GM18520 (cell line): ENCODE measurements at regions not wholly inside any gene's neighbourhood (a gene's known extent, or its start where the extent isn't known, plus 50 kb on each side); places are given as distances from the start of the nearest gene placed in this dataset.
"Not testable (repeated sequence)": the region's sequence is repeated elsewhere in the genome, so short reads cannot be mapped to it uniquely, and the experiment has no call there.

Experiments
- ATAC-seq: cut with Tn5 transposase; IDR thresholded peaks from one replicate; pipeline ENCODE4 v1.9.1; 2021; ENCODE audit not compliant: unreplicated experiment

DNA sequence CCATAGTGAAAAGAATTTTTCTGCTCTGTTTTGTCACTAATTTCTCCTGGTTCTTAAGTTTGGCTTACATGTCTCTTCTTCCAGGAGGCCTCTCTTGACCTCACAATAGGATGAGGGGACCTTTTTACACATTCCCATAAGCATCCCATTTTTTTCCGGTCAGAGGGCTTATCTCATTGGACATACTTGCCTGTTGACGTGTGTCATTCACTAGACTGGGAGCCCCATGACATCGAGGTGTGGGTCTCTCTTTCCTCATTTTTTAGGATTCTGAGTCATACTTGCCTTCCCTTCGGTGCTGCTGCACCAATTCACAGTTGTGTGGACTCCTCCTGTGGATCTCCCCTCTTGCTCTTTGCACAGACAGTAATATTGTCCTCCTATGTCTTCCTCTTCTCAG is 601.8 kb downstream of the GATA3 start:
- ATAC-seq = no peak

- no peak for ATAC-seq
Measured at GRCh38 chr10:8659982-8660381, 605.5 kb downstream of the GATA3 start.

DNA sequence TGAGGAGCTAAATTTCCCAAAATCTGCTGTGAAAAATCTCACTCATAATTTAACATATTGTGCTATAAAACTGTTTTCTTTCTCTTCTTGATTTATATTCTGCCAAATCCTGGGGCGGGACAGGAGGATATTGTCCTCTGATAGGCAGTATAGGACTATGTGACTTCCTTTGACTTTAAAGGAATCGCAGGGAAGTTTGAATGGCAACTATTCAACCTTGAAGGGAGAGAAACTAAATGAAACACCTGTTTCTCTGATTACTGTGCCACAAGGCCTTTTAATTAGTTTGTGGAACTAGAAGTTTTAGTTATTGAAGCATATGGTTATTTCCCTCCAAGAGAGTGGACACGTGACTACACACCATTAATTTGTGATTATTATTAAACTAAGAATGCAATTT is 607.4 kb downstream of the GATA3 start:
- ATAC-seq = no peak

DNA sequence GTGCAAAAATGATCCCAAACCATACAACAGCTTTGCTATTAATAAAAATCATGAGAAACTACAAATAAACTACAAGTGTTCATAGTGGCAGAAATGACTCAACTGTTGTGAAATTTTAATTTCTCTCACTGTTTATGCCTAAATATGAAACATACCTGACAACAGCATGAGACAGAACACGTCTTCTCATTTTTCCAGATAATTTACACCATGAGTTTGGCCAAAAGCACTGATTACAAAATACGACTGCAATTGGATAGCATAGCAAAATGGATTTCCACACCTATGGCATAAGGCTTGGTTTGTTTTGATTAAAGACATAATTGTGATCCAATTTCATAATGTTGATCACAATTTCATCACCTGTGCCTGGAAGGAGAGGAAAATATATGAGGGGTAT is 608.6 kb downstream of the GATA3 start:
- no peak for ATAC-seq

- ATAC-seq = no peak
Measured at GRCh38 chr10:8665322-8665721, 610.8 kb downstream of the GATA3 start.

DNA sequence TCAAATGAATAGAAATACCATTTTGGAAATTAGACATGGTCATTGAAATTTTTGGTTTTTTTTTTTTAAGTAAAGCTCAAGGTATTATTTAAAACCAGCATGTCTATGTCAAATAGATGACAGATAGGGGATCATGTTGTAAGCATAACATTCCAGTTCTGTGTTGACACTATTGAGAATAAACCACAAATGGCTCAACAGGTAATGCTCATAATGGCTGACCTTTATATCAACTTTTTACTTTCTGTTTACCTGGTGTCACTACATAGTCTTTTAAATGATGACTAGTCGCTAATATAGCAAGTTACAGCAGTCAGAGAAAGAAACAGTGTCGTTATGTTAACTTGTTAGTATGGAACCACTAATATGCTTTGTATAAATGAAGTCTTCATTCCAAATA is 616.0 kb downstream of the GATA3 start:
- no peak for ATAC-seq

- no peak for ATAC-seq
Measured at GRCh38 chr10:8674230-8674629, 619.7 kb downstream of the GATA3 start.

- no peak for ATAC-seq
Measured at GRCh38 chr10:8677642-8678041, 623.2 kb downstream of the GATA3 start.

DNA sequence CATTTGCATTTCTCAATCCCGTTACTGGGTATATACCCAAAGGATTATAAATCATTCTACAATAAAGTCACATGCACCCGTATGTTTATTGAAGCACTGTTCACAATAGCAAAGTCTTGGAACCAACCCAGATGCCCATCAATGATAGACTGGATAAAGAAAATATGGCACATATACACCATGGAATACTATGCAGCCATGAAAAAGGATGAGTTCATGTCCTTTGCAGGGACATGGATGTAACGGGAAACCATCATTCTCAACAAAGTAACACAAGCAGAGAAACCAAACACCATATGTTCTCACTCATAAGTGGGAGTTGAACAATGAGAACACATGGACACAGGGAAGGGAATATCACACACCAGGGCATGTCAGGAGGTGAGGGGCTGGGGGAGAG is 630.4 kb downstream of the GATA3 start:
- ATAC-seq = not testable (repeated sequence)

GRCh38 chr10:8688881-8689280 is 634.4 kb downstream of the GATA3 start:
- ATAC-seq = no peak

DNA sequence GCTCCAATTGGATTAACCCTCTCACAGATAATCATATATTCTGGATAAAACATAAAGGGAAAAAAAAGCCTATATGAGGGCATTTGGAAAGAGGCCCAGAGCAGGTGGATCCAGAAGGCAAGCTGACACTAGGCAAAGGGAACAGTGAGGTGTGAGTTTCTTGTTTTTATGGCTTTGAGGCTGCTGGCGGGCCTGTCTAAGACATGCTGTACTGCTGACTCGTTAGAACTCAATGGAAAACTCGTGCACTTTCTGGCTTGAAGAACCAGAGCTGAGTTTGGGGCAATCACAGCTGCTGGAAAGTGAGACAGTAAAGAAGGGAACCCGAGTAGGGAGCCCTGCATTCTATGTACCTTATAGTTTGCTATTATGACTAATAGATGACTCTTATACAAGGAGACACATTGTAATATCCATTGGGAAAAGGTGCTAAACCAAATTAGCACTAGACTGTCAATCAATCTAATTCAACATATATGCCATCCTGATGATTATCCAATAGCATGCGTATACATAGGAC is 637.1 kb downstream of the GATA3 start:
- no peak for ATAC-seq

DNA sequence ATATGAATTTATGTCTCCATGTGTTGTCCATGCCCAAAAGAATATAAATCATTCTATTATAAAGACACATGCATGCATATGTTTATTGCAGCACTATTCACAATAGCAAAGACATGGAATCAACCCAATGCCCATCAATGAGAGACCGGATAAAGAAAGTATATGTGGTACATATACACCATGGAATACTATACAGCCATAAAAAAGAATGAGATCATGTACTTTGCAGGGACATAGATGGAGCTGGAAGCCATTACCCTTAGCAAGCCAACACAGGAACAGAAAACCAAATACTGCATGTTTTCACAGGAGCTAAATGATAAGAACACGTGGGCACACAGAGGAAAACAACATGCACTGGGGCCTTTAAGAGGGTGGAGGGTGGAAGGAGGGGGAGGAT is 639.1 kb downstream of the GATA3 start:
- ATAC-seq = not testable (repeated sequence)

DNA sequence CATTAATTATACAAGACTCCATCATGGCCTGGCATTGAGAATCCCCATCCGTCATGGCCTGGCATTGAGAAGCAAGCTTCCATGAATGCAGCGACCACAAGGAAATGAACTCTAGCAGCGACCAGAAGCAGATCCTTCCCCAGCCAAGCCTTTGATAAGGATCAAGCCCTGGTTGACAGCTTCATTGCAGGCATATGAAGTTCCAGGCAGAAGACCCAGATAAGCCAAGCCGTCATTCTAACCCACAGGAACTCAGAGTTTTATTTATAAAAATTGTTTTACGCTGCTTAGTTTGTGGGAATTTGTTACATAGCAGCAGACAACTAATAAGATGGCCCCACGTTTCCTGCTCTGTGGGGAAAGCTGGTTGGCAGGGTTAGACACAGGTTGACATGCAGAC is 642.3 kb downstream of the GATA3 start:
- no peak for ATAC-seq

- no peak for ATAC-seq
Measured at GRCh38 chr10:8700689-8701088, 646.2 kb downstream of the GATA3 start.

- ATAC-seq = no peak
Measured at GRCh38 chr10:8702181-8702580, 647.7 kb downstream of the GATA3 start.

DNA sequence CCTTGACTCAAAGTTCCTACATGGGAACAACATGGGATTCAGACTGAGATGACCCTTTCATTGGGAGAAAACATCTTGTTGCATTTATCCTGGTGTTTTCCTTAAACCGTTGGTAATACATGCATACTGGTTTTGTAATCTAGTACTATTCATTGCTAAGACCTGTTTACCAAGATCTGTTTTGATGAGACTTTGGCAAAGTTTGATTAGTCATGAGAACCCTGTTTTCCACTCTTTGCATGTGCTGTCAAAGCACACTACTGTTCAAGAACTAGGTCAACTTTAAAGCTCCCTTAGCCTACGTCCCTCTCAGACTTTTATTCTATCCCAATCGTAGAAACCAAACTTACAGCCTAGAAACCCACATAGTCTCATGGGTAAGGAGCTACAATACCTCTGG is 650.9 kb downstream of the GATA3 start:
- ATAC-seq = no peak

DNA sequence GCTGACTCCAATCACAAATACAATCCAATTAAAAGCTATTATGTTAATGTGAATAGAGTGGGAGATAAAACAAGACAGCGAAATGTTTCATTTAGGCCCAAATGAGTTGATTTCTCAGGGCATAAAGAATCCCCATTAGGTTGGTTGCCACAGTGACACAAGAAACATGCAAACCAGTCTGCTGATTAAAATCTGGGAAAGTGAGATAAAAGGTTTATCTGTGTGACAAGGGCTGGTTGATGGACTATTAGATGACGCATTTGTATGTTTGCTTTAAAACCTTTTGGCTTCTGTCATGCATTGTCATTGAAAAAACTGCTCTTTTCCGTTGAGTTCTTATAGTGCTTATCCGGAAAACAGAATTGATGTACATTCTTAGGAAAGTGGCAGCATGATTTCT is 658.2 kb downstream of the GATA3 start:
- no peak for ATAC-seq

GRCh38 chr10:8719971-8720370 is 665.5 kb downstream of the GATA3 start:
- ATAC-seq = no peak

DNA sequence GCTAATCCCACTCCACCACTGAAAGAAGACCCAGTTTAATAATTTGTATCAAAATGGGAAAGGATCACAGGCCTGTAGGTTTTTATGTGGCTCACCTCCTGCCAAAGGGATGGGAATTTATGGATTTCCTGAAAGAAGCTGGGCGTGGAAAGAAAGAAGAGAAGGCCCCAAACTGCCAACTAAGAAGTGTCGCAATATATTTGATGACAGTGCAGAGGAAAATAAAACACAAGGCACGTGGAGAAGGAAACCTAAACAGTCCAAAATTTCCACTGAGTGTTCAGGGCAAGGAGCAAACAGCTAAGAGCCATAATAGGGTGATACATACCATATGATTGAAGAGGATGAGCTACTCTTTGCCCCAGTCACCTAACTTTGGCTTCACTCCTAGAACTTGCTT is 667.2 kb downstream of the GATA3 start:
- no peak for ATAC-seq

DNA sequence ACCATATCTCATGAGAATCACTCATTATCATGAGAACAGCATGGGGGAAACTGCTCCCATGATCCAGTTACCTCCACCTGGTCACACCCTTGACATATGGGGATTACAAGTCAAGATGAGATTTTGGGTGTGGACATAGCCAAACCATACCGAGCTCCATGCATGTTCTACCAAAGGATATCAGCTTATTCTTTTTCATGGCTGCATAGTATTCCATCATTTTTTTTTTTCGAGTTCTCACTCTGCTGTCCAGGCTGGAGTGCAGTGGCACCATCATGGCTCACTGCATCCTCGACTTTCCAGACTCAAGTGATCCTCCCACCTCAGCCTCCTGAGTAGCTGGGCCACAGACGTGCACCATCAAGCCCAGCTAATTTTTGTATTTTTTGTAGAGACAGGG is 668.3 kb downstream of the GATA3 start:
- ATAC-seq = no peak

DNA sequence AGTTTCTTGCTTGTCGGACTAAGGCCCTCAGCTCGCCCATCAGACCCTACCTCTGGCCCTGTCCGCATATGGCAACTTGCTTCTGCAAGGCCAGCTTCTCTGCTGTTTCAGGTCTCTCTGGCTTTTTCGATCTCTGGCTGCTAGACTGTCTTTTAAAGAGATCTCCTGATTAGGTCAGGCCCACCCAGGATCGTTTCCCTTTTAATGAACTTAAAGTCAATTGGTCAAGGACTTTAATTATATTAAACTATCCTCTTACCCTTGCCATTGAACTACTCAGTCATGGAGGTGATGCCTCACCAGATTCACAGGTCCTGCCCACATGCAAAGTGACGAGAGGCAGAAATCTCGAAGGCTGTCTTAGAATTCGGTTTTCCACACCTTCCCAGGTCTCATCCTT is 670.9 kb downstream of the GATA3 start:
- ATAC-seq = no peak

DNA sequence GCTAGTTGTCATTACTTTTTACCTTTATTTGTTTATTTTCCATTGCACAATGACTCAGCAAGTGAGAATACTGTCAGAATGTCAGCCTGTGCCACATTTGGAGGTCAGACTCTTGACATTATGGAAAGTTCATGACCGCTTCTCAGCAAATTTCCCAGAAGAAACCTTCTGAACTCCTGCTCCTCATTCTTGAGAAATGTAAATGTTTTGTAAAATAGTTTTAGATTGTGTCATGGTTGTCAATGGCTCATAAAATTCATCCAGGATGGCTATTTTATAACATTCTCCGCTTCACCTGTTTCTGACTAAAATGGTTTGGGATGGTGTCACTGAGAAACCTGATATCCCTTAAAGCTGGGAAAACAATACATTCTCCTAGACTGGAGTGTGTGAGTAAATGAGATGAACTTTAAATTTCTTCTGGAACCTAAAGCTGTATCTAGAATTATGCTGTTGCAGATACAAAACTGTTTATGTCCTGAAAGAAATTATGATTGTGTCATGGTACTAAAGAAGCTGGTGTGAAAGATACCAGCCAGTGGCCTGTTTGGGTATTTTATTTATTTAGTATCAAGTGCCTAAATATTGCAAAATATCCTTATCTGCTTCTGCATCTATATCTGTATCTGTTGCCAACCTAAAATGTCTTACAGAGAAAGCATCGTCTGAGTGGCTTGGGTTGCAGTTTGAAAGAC is 671.7 kb downstream of the GATA3 start:
- ATAC-seq = no peak

GRCh38 chr10:8726779-8727084 is 672.2 kb downstream of the GATA3 start:
- ATAC-seq = no peak
